Peyer's patch (tissue), 4 donors: ENCODE measurements at regions not wholly inside any gene's neighbourhood (a gene's known extent, or its start where the extent isn't known, plus 50 kb on each side); places are given as distances from the start of the nearest gene placed in this dataset.

Experiments used
- DNase-seq, 3 donors: peaks; one replicate each; pipeline ENCODE4 v3.0.0-alpha.2; 2017 to 2019
- H3K27ac ChIP-seq, 4 donors: fragments of 200-600 bp; sonication (generic); one replicate each; pipeline ENCODE4 v1.5.1; 2016 to 2019
- H3K27me3 ChIP-seq, 2 donors: fragments of 200-600 bp; sonication (generic); one replicate each; pipeline ENCODE4 v1.5.1; 2019
- H3K36me3 ChIP-seq, 3 donors: fragments of 200-600 bp; sonication (generic); one replicate each; pipeline ENCODE4 v1.5.1; 2016 to 2019
- H3K4me1 ChIP-seq, 4 donors: fragments of 200-600 bp; sonication (generic); one replicate each; pipeline ENCODE4 v1.5.1; 2016 to 2019
- H3K4me3 ChIP-seq, 4 donors: fragments of 200-600 bp; sonication (generic); 1 replicate in 3 of 4; 2 replicates in 1 of 4; pipeline ENCODE4 v1.5.1; 2016 to 2019; ENCODE audit warnings: mild to moderate bottlenecking in 1 of 4
- H3K9me3 ChIP-seq, 4 donors: fragments of 200-600 bp; sonication (generic); one replicate each; pipeline ENCODE4 v1.5.1; 2016 to 2019; ENCODE audit warnings: mild to moderate bottlenecking in 1 of 4
- POLR2A ChIP-seq, 2 donors: fragments of 450-650 bp; IDR thresholded peaks; one replicate each; pipeline ENCODE4 v1.5.1; 2017; ENCODE audit warnings: antibody characterized with exemption in 2 of 2, mild to moderate bottlenecking in 2 of 2, moderate library complexity in 2 of 2
- TF ChIP-seq, protein P1 (sequence below), 6 experiments: fragments of 450-650 bp in 4 of 6; fragments of 200-600 bp in 2 of 6; sonication (generic) in 1 of 6; IDR thresholded peaks; one replicate each; pipeline ENCODE4 v1.5.1; 2017 to 2019; ENCODE audit warnings: antibody characterized with exemption in 6 of 6, mild to moderate bottlenecking in 3 of 6, moderate library complexity in 1 of 6

GRCh38 chr2:10970666-10971065 lies 58.9 kb downstream of the KCNF1 start:
- no peaks in the 10 kb centered on the region for H3K27me3 ChIP-seq
- no peaks in the 10 kb centered on the region for H3K9me3 ChIP-seq
- H3K36me3 ChIP-seq = no peaks in the 10 kb centered on the region
- DNase-seq = no peak
- no peak overlapping the region for H3K27ac ChIP-seq
- H3K4me1 ChIP-seq = no peaks in the 10 kb centered on the region
- no peak overlapping the region for H3K4me3 ChIP-seq
- no peak for TF ChIP-seq POLR2A (IDR thresholded peaks at IDR 0.05)

GRCh38 chr2:10971161-10971887 lies 59.6 kb downstream of the KCNF1 start:
- H3K4me1 ChIP-seq = no peaks in the 10 kb centered on the region
- no peak overlapping the region for H3K27ac ChIP-seq
- H3K27me3 ChIP-seq = no peaks in the 10 kb centered on the region
- H3K9me3 ChIP-seq = no peaks in the 10 kb centered on the region
- no peak for TF ChIP-seq POLR2A (IDR thresholded peaks at IDR 0.05)
- TF ChIP-seq, protein P1, sequence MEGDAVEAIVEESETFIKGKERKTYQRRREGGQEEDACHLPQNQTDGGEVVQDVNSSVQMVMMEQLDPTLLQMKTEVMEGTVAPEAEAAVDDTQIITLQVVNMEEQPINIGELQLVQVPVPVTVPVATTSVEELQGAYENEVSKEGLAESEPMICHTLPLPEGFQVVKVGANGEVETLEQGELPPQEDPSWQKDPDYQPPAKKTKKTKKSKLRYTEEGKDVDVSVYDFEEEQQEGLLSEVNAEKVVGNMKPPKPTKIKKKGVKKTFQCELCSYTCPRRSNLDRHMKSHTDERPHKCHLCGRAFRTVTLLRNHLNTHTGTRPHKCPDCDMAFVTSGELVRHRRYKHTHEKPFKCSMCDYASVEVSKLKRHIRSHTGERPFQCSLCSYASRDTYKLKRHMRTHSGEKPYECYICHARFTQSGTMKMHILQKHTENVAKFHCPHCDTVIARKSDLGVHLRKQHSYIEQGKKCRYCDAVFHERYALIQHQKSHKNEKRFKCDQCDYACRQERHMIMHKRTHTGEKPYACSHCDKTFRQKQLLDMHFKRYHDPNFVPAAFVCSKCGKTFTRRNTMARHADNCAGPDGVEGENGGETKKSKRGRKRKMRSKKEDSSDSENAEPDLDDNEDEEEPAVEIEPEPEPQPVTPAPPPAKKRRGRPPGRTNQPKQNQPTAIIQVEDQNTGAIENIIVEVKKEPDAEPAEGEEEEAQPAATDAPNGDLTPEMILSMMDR (IDR thresholded peaks at IDR 0.05) = no peak
- no peaks in the 10 kb centered on the region for H3K36me3 ChIP-seq
- no peak for DNase-seq
- no peak overlapping the region for H3K4me3 ChIP-seq

- Histone ChIP-seq H3K9me3 (no peaks in the 10 kb centered on the region), H3K27ac (no peak overlapping the region), H3K4me1 (no peaks in the 10 kb centered on the region), H3K27me3 (no peaks in the 10 kb centered on the region), H3K4me3 (no peak overlapping the region), H3K36me3 (no peaks in the 10 kb centered on the region)
- TF ChIP-seq, protein P1 (IDR thresholded peaks at IDR 0.05) = no peak
- no peak for DNase-seq
These were observed 60.1 kb downstream of the KCNF1 start for GRCh38 chr2:10971888-10972260.

DNA sequence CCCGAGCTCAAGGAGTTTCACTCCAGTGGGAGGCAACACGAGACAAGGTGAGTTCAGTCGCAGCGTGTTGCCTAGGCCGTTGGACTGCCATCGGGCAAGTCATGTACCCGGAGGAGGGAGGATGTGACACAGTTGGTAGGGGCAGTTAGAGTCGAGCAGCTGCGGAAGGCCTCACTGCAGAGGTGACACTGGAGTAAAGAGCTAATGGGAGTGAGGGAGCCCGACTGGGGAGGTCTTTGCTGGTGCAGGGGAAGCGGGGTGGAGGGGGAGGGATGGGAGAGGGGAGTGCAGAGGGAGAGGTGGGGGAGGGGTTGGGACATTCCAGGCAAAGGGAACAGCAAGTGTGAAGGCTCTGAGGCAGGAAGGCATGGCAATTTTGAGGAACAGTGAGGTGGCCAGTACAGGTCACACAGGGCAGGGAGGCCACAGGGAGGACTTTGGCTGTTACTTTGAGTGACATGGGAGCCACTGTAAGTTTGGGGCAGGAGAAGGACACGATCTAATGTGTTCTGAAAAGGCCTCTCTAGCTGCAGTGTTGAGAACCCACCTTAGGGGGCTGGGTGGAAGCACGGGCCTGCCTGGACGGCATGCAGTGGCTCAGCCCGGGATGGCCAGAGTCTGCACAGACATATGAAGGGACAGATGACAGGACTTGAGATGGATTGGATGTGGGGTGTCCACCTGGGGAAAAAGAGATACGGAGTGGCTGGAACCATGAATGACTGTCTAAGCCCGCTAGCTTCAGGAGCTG lies 61.1 kb downstream of the KCNF1 start:
- H3K27ac ChIP-seq = no peak overlapping the region
- no peaks in the 10 kb centered on the region for H3K4me1 ChIP-seq
- H3K9me3 ChIP-seq = no peaks in the 10 kb centered on the region
- H3K36me3 ChIP-seq = no peaks in the 10 kb centered on the region
- no peak for DNase-seq
- no peak for TF ChIP-seq POLR2A (IDR thresholded peaks at IDR 0.05)
- TF ChIP-seq, protein P1 (IDR thresholded peaks at IDR 0.05) = no peak
- no peak overlapping the region for H3K4me3 ChIP-seq
- no peaks in the 10 kb centered on the region for H3K27me3 ChIP-seq

DNA sequence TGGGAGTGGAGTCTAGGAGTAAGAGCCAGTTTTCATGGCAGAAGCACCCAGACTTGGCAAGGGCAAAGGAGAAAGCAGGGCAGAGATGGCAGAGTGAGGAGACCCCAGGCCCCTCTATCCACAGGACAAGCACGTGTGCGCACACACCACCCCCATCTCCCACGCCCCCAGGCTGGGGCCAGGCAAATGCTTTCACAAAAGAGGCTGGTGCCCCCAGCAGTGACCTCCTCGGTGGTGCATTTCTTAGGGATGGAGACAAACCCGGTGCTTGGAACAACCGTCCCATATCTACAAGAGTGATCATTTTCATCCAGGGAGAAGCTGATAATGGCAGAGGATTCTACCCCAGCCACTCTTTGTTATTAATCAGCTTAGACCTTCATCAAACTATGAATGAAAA lies 62.0 kb downstream of the KCNF1 start:
- H3K4me1 ChIP-seq = no peaks in the 10 kb centered on the region
- H3K9me3 ChIP-seq = no peaks in the 10 kb centered on the region
- H3K4me3 ChIP-seq = no peak overlapping the region
- H3K36me3 ChIP-seq = no peaks in the 10 kb centered on the region
- no peak for TF ChIP-seq POLR2A (IDR thresholded peaks at IDR 0.05)
- TF ChIP-seq, protein P1 (IDR thresholded peaks at IDR 0.05) = no peak
- H3K27ac ChIP-seq = no peak overlapping the region
- no peaks in the 10 kb centered on the region for H3K27me3 ChIP-seq
- no peak for DNase-seq

DNA sequence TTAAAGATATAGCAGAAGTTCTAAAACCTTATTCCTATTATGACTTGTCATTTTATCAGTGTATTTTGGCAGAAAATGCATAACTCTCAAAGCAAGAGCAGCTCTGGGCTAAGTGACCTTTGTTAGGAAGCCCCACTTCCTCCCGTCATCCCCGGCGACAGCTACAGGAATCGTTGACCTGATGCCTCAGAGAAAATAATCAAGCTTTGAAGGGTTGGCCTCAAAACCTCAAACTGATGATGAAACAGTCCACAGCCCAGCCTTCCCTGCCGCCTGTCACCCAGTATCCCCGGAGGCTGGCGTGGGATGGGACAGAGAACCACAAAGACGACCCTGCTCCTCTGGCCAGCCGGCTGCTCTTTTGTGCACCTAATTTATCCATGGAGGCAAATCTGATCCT lies 65.3 kb downstream of the KCNF1 start:
- DNase-seq = peak in 1 of 3 donors; percentile 38
- no peak overlapping the region for H3K27ac ChIP-seq
- no peak for TF ChIP-seq POLR2A (IDR thresholded peaks at IDR 0.05)
- TF ChIP-seq, protein P1 (IDR thresholded peaks at IDR 0.05) = no peak
- H3K27me3 ChIP-seq = no peaks in the 10 kb centered on the region
- H3K4me3 ChIP-seq = no peak overlapping the region
- H3K36me3 ChIP-seq = no peaks in the 10 kb centered on the region
- H3K4me1 ChIP-seq = no peaks in the 10 kb centered on the region
- H3K9me3 ChIP-seq = no peaks in the 10 kb centered on the region
